OCI-LY3 (cell line): ENCODE measurements at regions not wholly inside any gene's neighbourhood (a gene's known extent, or its start where the extent isn't known, plus 50 kb on each side); places are given as distances from the start of the nearest gene placed in this dataset.

Experiments
- H2AFZ ChIP-seq: fragments of 200-600, 300-600 bp; shearing (Covaris generic); 2 replicates; pipeline ENCODE4 v1.6.0; 2014; ENCODE audit warnings: antibody characterized with exemption, low read depth, low read length
- H3K27ac ChIP-seq: fragments of 200-600, 300-600 bp; sonication (generic); 2 replicates; pipeline ENCODE4 v1.5.1; 2014; ENCODE audit warnings: mild to moderate bottlenecking, low read length, moderate library complexity, mixed read lengths
- H3K27me3 ChIP-seq: fragments of 200-600, 300-600 bp; sonication (generic); 2 replicates; pipeline ENCODE4 v1.6.1; 2014; ENCODE audit warnings: low read depth, low read length, mixed read lengths
- H3K36me3 ChIP-seq: fragments of 200-600, 300-600 bp; sonication (generic); replicated peaks from 2 replicates; pipeline ENCODE3; 2014; ENCODE audit warnings: low read depth, low read length, mixed read lengths
- H3K4me1 ChIP-seq: fragments of 300-600, 200-600 bp; sonication (generic); 2 replicates; pipeline ENCODE4 v1.6.1; 2014; ENCODE audit warnings: low read length, mixed read lengths
- H3K4me2 ChIP-seq: fragments of 200-600, 300-600 bp; sonication (generic); 2 replicates; pipeline ENCODE4 v1.6.1; 2014; ENCODE audit warnings: low read length, mixed read lengths
- H3K4me3 ChIP-seq: fragments of 300-600, 200-600 bp; sonication (generic); 2 replicates; pipeline ENCODE4 v1.5.1; 2014; ENCODE audit warnings: antibody characterized with exemption, mild to moderate bottlenecking, low read length, moderate library complexity
- H3K79me2 ChIP-seq: fragments of 300-600, 200-600 bp; shearing (Covaris generic); 2 replicates; pipeline ENCODE4 v1.6.1; 2014; ENCODE audit warnings: mild to moderate bottlenecking, low read length, mixed read lengths
- H3K9ac ChIP-seq: fragments of 300-600, 200-600 bp; shearing (Covaris generic); 2 replicates; pipeline ENCODE4 v1.6.0; 2014; ENCODE audit warnings: mild to moderate bottlenecking, low read length, moderate library complexity
- H3K9me3 ChIP-seq: fragments of 200-600, 300-600 bp; shearing (Covaris generic); 2 replicates; pipeline ENCODE4 v1.6.1; 2014; ENCODE audit warnings: low read length, mixed read lengths; ENCODE audit not compliant: insufficient read depth
- H4K20me1 ChIP-seq: fragments of 200-600, 300-600 bp; sonication (generic); 2 replicates; pipeline ENCODE4 v1.6.1; 2016; ENCODE audit warnings: low read length, mixed read lengths; ENCODE audit not compliant: insufficient read depth
- CTCF ChIP-seq: fragments of 200-600, 300-600 bp; sonication (generic); IDR thresholded peaks from 2 replicates; pipeline ENCODE4 v1.5.1; 2014; ENCODE audit warnings: antibody characterized with exemption, low read length, low read depth
- EZH2phosphoT487 ChIP-seq: fragments of 200-600 bp; shearing (Covaris generic); IDR thresholded peaks from 2 replicates; pipeline ENCODE4 v1.6.1; 2018; ENCODE audit warnings: antibody characterized with exemption, mixed run types, low read depth

- no peak overlapping the region for H3K27ac ChIP-seq
- no peak overlapping the region for H3K9ac ChIP-seq
- peaks cover 5% of the 10 kb centered on the region; the same call in 1 of the 2 replicates for H3K4me1 ChIP-seq
- H3K36me3 ChIP-seq = peaks cover 2% of the 10 kb centered on the region
- H3K4me2 ChIP-seq = no peak overlapping the region
- peaks cover 3% of the 10 kb centered on the region; the same call in 1 of the 2 replicates for H3K9me3 ChIP-seq
- H3K4me3 ChIP-seq = no peak overlapping the region
- H4K20me1 ChIP-seq = no peaks in the 10 kb centered on the region
- TF ChIP-seq CTCF = no peak
- TF ChIP-seq EZH2phosphoT487 = no peak
- no peaks in the 10 kb centered on the region for H3K79me2 ChIP-seq
- H2AFZ ChIP-seq = no peak overlapping the region
- no peaks in the 10 kb centered on the region for H3K27me3 ChIP-seq
Measured at GRCh38 chr14:86774916-86775315, 1218.1 kb downstream of the GALC start.

- Histone ChIP-seq H3K27ac (no peak overlapping the region), H2AFZ (no peak overlapping the region), H3K36me3 (peaks cover 2% of the 10 kb centered on the region), H3K4me1 (peaks cover 5% of the 10 kb centered on the region; the same call in 1 of the 2 replicates), H3K9ac (no peak overlapping the region), H4K20me1 (no peaks in the 10 kb centered on the region), H3K9me3 (peaks cover 3% of the 10 kb centered on the region; the same call in 1 of the 2 replicates), H3K4me3 (no peak overlapping the region), H3K4me2 (no peak overlapping the region), H3K79me2 (no peaks in the 10 kb centered on the region), H3K27me3 (no peaks in the 10 kb centered on the region)
- no peak for TF ChIP-seq CTCF
- TF ChIP-seq EZH2phosphoT487 = no peak
Measured at GRCh38 chr14:86772075-86772474, 1220.9 kb downstream of the GALC start.

GRCh38 chr14:86770186-86770585, 1222.8 kb downstream of the GALC start:
- TF ChIP-seq EZH2phosphoT487 (no peak), CTCF (no peak)
- H4K20me1 ChIP-seq = no peaks in the 10 kb centered on the region
- H2AFZ ChIP-seq = no peak overlapping the region
- H3K4me3 ChIP-seq = no peak overlapping the region
- H3K9ac ChIP-seq = no peak overlapping the region
- no peak overlapping the region for H3K4me2 ChIP-seq
- H3K27ac ChIP-seq = no peak overlapping the region
- no peaks in the 10 kb centered on the region for H3K27me3 ChIP-seq
- peaks cover 2% of the 10 kb centered on the region for H3K36me3 ChIP-seq
- H3K4me1 ChIP-seq = peaks cover 5% of the 10 kb centered on the region; the same call in 1 of the 2 replicates
- peaks cover 3% of the 10 kb centered on the region; the same call in 1 of the 2 replicates for H3K9me3 ChIP-seq
- H3K79me2 ChIP-seq = no peaks in the 10 kb centered on the region

- H3K4me3 ChIP-seq = no peak overlapping the region
- no peaks in the 10 kb centered on the region for H3K36me3 ChIP-seq
- H3K9ac ChIP-seq = no peak overlapping the region
- TF ChIP-seq EZH2phosphoT487 (no peak), CTCF (no peak)
- H3K4me2 ChIP-seq = no peak overlapping the region
- no peaks in the 10 kb centered on the region for H3K27me3 ChIP-seq
- no peaks in the 10 kb centered on the region for H4K20me1 ChIP-seq
- no peaks in the 10 kb centered on the region for H3K9me3 ChIP-seq
- no peak overlapping the region for H3K27ac ChIP-seq
- peaks cover 3% of the 10 kb centered on the region; the same call in 1 of the 2 replicates for H3K4me1 ChIP-seq
- no peak overlapping the region for H2AFZ ChIP-seq
- no peaks in the 10 kb centered on the region for H3K79me2 ChIP-seq
Measured at GRCh38 chr14:86766469-86766868, 1226.5 kb downstream of the GALC start.
